ENCODE measurements at regions not wholly inside any gene's neighbourhood (a gene's known extent, or its start where the extent isn't known, plus 50 kb on each side); places are given as distances from the start of the nearest gene placed in this dataset.

GRCh38 chr10:121414366-121415062 lies 183.7 kb downstream of the FGFR2 start (continued):
- TF ChIP-seq CTCF (conservative IDR thresholded peaks at IDR 0.05; ENCODE audit: low read depth in 2 of 2) (no peak), EZH2 (IDR thresholded peaks at IDR 0.05; ENCODE audit: low read depth, unreplicated experiment) (no peak), CREB1 (CRISPR knock-in tag; IDR thresholded peaks at IDR 0.05; ENCODE audit: low read depth) (no peak)

- Histone ChIP-seq H3K9me2 (ENCODE audit: insufficient read depth) (peaks cover 15% of the 10 kb centered on the region), H3K27ac (ENCODE audit: low read depth) (no peak overlapping the region), H3K4me2 (no peak overlapping the region), H3K36me3 (ENCODE audit: insufficient read depth) (no peaks in the 10 kb centered on the region), H3K4me1 (ENCODE audit: insufficient read depth) (no peaks in the 10 kb centered on the region), H3K79me2 (replicated peaks; ENCODE audit: insufficient read depth) (no peaks in the 10 kb centered on the region), H4K20me1 (replicated peaks; ENCODE audit: insufficient read depth) (no peaks in the 10 kb centered on the region), H3K4me3 (no peak overlapping the region), H2AFZ (no peak overlapping the region), H3F3A (replicated peaks; ENCODE audit: low read depth) (no peaks in the 10 kb centered on the region), H3K27me3 (ENCODE audit: insufficient read depth) (no peaks in the 10 kb centered on the region)
- DNase-seq (ENCODE audit: low spot score) = no peak
- no peak overlapping the region for H3K4me3 Mint-ChIP-seq
- ATAC-seq = no peak
- no peaks in the 10 kb centered on the region; the same call in 2 of the 3 replicates for H3K36me3 Mint-ChIP-seq (ENCODE audit: low read depth)
- no peak overlapping the region for H3K27ac Mint-ChIP-seq
- peaks cover 3% of the 10 kb centered on the region for H3K27me3 Mint-ChIP-seq (ENCODE audit: insufficient read depth, low read depth, poor library complexity)
- no peaks in the 10 kb centered on the region; the same call in 2 of the 3 replicates for H3K4me1 Mint-ChIP-seq
- H3K9me3 Mint-ChIP-seq = peaks cover 12% of the 10 kb centered on the region; the same call in 2 of the 3 replicates
- TF ChIP-seq CREB1 (CRISPR knock-in tag; IDR thresholded peaks at IDR 0.05; ENCODE audit: low read depth) (no peak), NANOG (IDR thresholded peaks at IDR 0.05; ENCODE audit: borderline replicate concordance) (no peak), ETS1 (IDR thresholded peaks at IDR 0.05) (no peak), CTCF (conservative IDR thresholded peaks at IDR 0.05; ENCODE audit: low read depth in 2 of 2) (no peak), STAT1 (IDR thresholded peaks at IDR 0.05; ENCODE audit: unreplicated experiment) (no peak), EZH2 (IDR thresholded peaks at IDR 0.05; ENCODE audit: low read depth, unreplicated experiment) (no peak), JUNB (IDR thresholded peaks at IDR 0.05; ENCODE audit: unreplicated experiment) (no peak), EZH2phosphoT487 (IDR thresholded peaks at IDR 0.05; ENCODE audit: unreplicated experiment) (no peak), POLR2AphosphoS5 (IDR thresholded peaks at IDR 0.05; ENCODE audit: low read depth) (no peak), ZNF114 (CRISPR knock-in tag; IDR thresholded peaks at IDR 0.05) (no peak), ZNF331 (CRISPR knock-in tag; IDR thresholded peaks at IDR 0.05; ENCODE audit: low read depth) (no peak), REST (IDR thresholded peaks at IDR 0.05; ENCODE audit: unreplicated experiment) (no peak)
These were observed 183.2 kb downstream of the FGFR2 start for GRCh38 chr10:121415063-121415399.

Data from GM23338 (cell line).